Adrenal gland (tissue), 5 donors: ENCODE measurements at regions not wholly inside any gene's neighbourhood (a gene's known extent, or its start where the extent isn't known, plus 50 kb on each side); places are given as distances from the start of the nearest gene placed in this dataset.

Source experiments
- CTCF ChIP-seq, 6 experiments: fragments of 450-650 bp in 4 of 6; fragments of 200-600 bp in 2 of 6; sonication (generic) in 1 of 6; IDR thresholded peaks; 1 replicate in 5 of 6; 2 replicates in 1 of 6; pipeline versions ENCODE4 v1.5.1 to v1.8.0; 2016 to 2021; ENCODE audit warnings: antibody characterized with exemption in 6 of 6, mild to moderate bottlenecking in 2 of 6, moderate library complexity in 1 of 6
- POLR2A ChIP-seq, 2 donors: fragments of 450-650 bp; IDR thresholded peaks; one replicate each; pipeline ENCODE4 v1.6.1; 2017; ENCODE audit warnings: antibody characterized with exemption in 2 of 2, mild to moderate bottlenecking in 2 of 2, moderate library complexity in 1 of 2
- donor health status: DM: no; HTN: no; CAD: no.

GRCh38 chr16:52167328-52167727, 379.6 kb downstream of the TOX3 start:
- no peak for TF ChIP-seq CTCF (IDR thresholded peaks at IDR 0.05)
- no peak for TF ChIP-seq POLR2A (IDR thresholded peaks at IDR 0.05)
